Mononuclear cell (primary cell): ENCODE measurements at regions not wholly inside any gene's neighbourhood (a gene's known extent, or its start where the extent isn't known, plus 50 kb on each side); places are given as distances from the start of the nearest gene placed in this dataset.

ENCODE experiments used
- H3K27me3 ChIP-seq: 2 replicates; pipeline ENCODE4 v1.6.0; 2011; ENCODE audit warnings: low read length, control low read depth; ENCODE audit not compliant: insufficient read depth
- H3K4me1 ChIP-seq: 2 replicates; pipeline ENCODE4 v1.5.1; 2011; ENCODE audit warnings: mild to moderate bottlenecking, low read length, control low read depth; ENCODE audit not compliant: insufficient read depth
- H3K4me3 ChIP-seq: 2 replicates; pipeline ENCODE4 v1.5.1; 2011; ENCODE audit warnings: mild to moderate bottlenecking, low read length, moderate library complexity
- H3K9me3 ChIP-seq: 2 replicates; pipeline ENCODE4 v1.5.1; 2011; ENCODE audit warnings: low read depth, mild to moderate bottlenecking, control low read depth, low read length

DNA sequence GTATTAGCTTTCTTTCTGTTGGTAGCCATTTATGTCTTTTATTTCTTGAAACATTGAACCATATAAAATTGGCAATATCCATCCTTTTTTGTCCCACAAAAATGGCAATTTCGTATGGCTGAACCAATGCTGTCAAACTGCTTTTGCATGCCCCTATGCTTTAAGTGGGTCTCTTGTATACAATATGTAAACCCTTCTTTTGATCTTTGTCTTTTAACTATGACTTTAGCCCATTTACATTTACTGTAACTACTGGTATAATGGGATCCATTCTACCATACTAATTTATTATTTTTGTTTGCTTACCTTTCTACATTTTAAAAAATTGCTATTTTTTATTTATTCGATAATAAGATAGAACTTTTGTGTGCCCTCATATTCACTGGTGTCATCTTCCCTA lies 93.4 kb downstream of the TENT4A start:
- no peak overlapping the region for H3K4me3 ChIP-seq
- no peaks in the 10 kb centered on the region for H3K4me1 ChIP-seq
- H3K27me3 ChIP-seq = no peaks in the 10 kb centered on the region
- peaks cover 10% of the 10 kb centered on the region for H3K9me3 ChIP-seq

GRCh38 chr5:6808462-6808861 lies 95.2 kb downstream of the TENT4A start:
- Histone ChIP-seq H3K4me1 (no peaks in the 10 kb centered on the region), H3K4me3 (no peak overlapping the region), H3K9me3 (peaks cover 10% of the 10 kb centered on the region), H3K27me3 (no peaks in the 10 kb centered on the region)

DNA sequence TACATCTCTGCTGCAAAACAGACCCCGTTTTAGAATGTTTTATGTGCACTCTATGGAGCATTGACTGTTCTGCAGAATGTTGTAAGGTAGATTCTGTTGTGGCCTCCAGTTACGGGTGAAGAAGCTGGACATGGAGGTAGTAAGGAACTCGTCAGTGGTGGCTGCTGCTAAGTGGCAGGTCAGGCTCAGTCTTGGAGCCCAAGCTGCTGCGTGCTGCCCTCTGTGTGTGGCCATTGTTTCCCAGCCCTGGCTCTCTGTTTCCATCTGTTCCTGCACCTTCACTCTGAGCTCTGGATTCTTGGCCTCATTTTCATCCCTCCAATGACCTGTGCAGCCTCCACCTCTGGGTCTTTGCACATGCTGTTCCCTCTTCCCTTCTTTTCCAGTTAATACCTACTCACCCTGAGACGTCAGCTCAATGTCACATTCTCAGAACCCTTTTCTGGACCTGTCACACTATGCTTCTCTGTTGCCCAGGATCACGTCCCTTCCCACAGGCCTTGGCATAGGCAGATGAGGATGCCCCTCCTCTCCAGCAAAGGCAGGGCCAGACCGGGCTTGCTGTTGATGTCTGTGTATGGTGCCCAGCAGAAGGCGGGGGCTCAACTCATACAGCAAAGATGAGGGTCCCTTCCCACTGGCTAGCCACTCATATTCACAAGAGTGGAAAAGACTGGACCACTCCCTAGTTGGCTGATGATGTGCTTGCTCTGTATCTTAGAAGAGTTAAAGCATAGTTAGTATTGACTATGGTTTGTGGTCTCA lies 97.6 kb downstream of the TENT4A start:
- no peaks in the 10 kb centered on the region for H3K27me3 ChIP-seq
- H3K9me3 ChIP-seq = peaks cover 10% of the 10 kb centered on the region
- no peaks in the 10 kb centered on the region for H3K4me1 ChIP-seq
- no peak overlapping the region for H3K4me3 ChIP-seq

- no peaks in the 10 kb centered on the region for H3K9me3 ChIP-seq
These were observed 98.9 kb downstream of the TENT4A start for GRCh38 chr5:6812091-6812490.

DNA sequence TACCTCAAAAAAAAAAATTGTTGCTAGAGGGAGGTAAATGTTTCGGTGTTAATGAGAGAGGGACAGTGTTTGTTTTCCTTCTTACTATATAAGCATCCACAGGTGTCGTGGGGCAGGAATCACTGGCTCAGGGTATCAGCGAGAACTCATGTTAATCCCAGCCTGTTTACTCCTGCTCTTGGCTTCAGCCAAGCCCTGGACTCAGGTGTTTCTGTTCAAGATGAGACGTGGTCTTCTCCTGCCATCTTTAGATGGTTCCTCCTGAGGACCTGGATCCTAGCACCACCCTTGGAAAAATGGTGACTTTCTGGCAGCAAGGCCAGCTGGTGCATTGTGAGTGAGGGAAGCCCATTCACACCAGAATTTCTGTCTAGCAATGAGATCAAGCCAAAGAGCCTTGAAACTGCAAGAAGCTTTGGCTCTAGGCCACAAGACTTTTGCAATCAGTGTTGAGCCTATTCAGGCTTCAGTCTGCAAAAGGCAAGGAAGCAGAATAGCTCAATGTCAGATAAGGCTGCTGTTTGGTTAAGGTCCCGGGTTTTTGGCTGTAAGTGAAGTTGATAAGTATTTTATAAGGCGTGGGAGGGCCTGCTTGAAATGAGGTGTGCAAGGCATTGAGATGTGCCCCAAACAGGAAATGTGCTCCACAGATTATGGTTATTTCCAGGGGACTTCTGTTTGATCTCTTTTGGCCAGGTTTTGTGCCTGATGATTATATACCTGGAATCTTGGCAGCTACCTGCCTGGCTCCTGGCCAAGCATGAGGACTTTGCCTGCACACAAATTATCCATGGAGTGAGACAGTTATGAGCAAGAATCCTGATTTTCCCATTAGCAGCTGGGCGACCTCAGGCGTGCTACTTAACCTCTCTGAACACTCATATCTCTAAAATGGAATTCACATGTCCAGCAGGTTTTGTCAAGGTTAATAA lies 99.8 kb downstream of the TENT4A start:
- Histone ChIP-seq H3K27me3 (no peaks in the 10 kb centered on the region), H3K4me3 (no peak overlapping the region), H3K9me3 (no peaks in the 10 kb centered on the region), H3K4me1 (no peaks in the 10 kb centered on the region)

More at GRCh38 chr5:6812091-6812490, 98.9 kb downstream of the TENT4A start:
- Histone ChIP-seq H3K27me3 (no peaks in the 10 kb centered on the region), H3K4me3 (no peak overlapping the region), H3K4me1 (no peaks in the 10 kb centered on the region)

- H3K4me3 ChIP-seq = no peak overlapping the region
- H3K9me3 ChIP-seq = no peaks in the 10 kb centered on the region
These were observed 101.6 kb downstream of the TENT4A start for GRCh38 chr5:6814816-6815215.

DNA sequence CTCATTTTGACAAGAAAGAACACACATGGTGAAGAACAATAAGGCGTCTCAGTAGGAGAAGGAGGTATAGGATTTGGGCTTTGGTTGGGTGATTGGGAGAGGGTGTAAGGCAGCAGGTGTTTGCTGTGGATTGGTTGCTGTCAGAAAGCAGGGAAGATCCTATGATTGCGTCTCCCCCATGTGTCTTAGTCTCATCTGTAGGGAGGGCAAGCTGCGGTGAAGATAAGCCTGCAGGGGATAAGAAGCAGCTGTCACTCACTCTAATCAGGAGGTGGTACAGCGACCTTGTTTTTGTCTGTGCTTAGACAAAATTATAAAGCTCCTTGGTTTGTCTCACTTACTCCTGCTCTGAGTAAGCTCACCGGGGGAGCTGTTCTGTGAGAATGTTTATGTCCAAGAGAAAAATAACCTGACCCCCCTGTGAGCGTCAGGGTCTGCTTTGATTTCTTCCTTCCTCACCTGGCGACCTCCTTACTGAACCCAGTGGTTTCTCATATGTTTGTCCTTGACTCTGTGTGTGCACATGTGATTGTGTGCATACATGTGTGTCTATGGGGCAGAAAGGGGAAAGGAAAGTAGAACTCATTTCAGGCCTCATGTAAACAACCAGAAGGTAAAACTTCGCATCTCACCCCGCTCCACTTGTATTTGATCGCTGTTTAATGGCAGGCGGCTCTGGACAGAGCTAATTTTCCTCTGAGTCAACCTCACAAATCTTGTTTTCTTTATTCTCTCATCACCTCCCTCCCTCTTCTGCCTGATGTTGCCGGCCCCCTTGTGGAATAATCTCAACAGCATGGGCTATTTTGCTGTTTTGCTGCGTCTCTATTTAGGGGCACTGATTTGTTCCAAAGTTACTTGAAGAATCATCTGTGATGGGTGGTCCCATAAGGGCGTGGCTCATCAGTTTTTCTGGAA lies 105.6 kb downstream of the TENT4A start:
- Histone ChIP-seq H3K9me3 (peaks cover 7% of the 10 kb centered on the region), H3K27me3 (no peaks in the 10 kb centered on the region), H3K4me1 (no peaks in the 10 kb centered on the region), H3K4me3 (no peak overlapping the region)

More at GRCh38 chr5:6814816-6815215, 101.6 kb downstream of the TENT4A start:
- no peaks in the 10 kb centered on the region for H3K27me3 ChIP-seq
- H3K4me1 ChIP-seq = no peaks in the 10 kb centered on the region

GRCh38 chr5:6819521-6819920 lies 106.3 kb downstream of the TENT4A start:
- no peaks in the 10 kb centered on the region for H3K4me1 ChIP-seq
- peaks cover 7% of the 10 kb centered on the region for H3K9me3 ChIP-seq
- H3K4me3 ChIP-seq = no peak overlapping the region
- H3K27me3 ChIP-seq = no peaks in the 10 kb centered on the region

GRCh38 chr5:6820851-6821479 lies 107.7 kb downstream of the TENT4A start:
- Histone ChIP-seq H3K9me3 (peaks cover 7% of the 10 kb centered on the region), H3K4me1 (no peaks in the 10 kb centered on the region)

DNA sequence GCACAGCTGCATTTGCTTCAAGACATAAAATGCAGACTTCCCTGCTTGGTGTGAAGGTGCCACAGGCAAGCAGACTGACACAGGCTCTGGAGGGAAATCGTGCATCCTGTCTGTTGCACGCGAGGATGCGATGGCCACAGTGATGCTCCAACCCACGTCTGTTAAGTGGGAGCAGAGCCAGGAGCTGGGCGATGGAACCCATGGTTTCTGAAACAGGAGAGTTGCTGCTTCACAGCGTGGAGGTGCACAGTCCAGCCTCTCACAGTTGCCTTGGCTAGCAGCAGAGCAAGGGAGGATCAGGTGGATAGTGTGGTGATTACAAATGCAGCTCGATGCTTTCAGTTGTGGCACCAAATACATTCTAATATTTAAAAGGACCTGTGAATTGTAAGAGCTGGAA lies 108.8 kb downstream of the TENT4A start:
- Histone ChIP-seq H3K4me1 (no peaks in the 10 kb centered on the region), H3K9me3 (peaks cover 7% of the 10 kb centered on the region), H3K4me3 (no peak overlapping the region), H3K27me3 (no peaks in the 10 kb centered on the region)

More at GRCh38 chr5:6820851-6821479, 107.7 kb downstream of the TENT4A start:
- H3K27me3 ChIP-seq = no peaks in the 10 kb centered on the region
- H3K4me3 ChIP-seq = no peak overlapping the region

- H3K27me3 ChIP-seq = no peaks in the 10 kb centered on the region
- no peak overlapping the region for H3K4me3 ChIP-seq
- no peaks in the 10 kb centered on the region for H3K4me1 ChIP-seq
- peaks cover 7% of the 10 kb centered on the region for H3K9me3 ChIP-seq
These were observed 109.5 kb downstream of the TENT4A start for GRCh38 chr5:6822556-6823343.

DNA sequence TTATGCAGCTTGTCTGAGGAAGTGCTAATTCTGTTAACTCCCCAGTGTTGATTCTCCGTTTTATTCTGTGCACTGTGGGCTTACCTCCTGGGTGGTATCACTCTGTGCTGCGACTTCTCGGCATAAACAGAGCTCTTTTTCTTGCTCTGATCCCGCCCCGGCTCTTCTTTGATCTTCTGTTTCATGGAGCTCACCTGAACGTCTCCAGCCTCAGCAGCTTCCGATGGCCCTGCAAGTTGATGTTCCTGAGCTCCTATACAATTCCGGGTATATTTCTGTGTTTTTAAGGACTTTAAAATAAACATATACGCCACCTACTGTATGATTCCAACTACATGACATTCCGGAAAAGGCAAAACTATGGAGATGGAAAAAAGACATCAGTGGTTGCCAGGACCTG lies 110.8 kb downstream of the TENT4A start:
- Histone ChIP-seq H3K4me3 (no peak overlapping the region), H3K27me3 (no peaks in the 10 kb centered on the region), H3K9me3 (peaks cover 7% of the 10 kb centered on the region), H3K4me1 (no peaks in the 10 kb centered on the region)

DNA sequence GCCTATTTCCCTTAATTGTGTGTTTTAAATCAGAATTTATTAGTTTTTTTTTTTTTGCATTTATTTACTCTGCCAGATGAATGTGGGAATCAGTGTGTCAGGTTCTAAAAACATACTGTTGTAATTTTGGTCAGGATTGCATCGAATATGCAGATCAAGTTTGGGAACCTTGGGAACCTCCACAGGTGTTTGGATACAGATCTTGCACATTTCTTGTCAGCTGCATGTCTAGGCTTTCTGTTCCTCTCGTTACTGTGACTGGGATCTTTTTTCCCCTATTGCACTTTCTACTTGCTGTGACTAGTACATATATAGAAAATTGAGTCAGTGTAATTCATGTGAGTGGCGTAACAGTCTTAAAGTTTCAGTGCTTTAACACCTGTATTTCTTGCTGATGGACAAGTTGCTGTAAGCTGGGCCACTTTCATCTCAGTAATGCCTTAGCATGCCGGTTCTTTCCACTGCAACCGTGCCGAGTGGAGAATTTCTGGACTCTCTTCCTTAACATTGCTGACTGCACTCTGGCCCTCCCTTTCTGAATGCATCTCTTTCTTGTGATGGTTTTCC lies 112.5 kb downstream of the TENT4A start:
- H3K27me3 ChIP-seq = no peaks in the 10 kb centered on the region
- no peak overlapping the region for H3K4me3 ChIP-seq
- peaks cover 7% of the 10 kb centered on the region for H3K9me3 ChIP-seq

More for the DNA sequence above, 112.5 kb downstream of the TENT4A start:
- no peaks in the 10 kb centered on the region for H3K4me1 ChIP-seq
